ENCODE measurements at regions not wholly inside any gene's neighbourhood (a gene's known extent, or its start where the extent isn't known, plus 50 kb on each side); places are given as distances from the start of the nearest gene placed in this dataset.

GRCh38 chr14:62081012-62081612 lies 318.9 kb downstream of the SNAPC1 start:
- Mint-ChIP-seq H3K4me1 (ENCODE audit: low read depth in 2 of 2) (peaks cover 26 to 44% of the 10 kb centered on the region in 2 donors), H3K4me3 (no peak overlapping the region), H3K27ac (peak overlapping the region in 1 of 2 donors; percentile 20), H3K9me3 (peaks cover 4% of the 10 kb centered on the region), H3K27me3 (peaks cover 0 to 3% of the 10 kb centered on the region in 2 donors), H3K36me3 (peaks cover 5% of the 10 kb centered on the region)
- ATAC-seq (no peak), DNase-seq (ENCODE audit: low spot score) (no peak)

- Mint-ChIP-seq H3K9me3 (peaks cover 4% of the 10 kb centered on the region), H3K27me3 (peaks cover 4% of the 10 kb centered on the region in 2 donors), H3K36me3 (peaks cover 5% of the 10 kb centered on the region), H3K4me1 (ENCODE audit: low read depth in 2 of 2) (peaks cover 21 to 41% of the 10 kb centered on the region in 2 donors), H3K4me3 (no peak overlapping the region), H3K27ac (peak overlapping the region in 1 of 2 donors; percentile 20)
- ATAC-seq (no peak), DNase-seq (ENCODE audit: low spot score) (no peak)
Observed at GRCh38 chr14:62081951-62082350, 319.7 kb downstream of the SNAPC1 start.

GRCh38 chr14:62082779-62083178 lies 320.6 kb downstream of the SNAPC1 start:
- no peak overlapping the region for H3K4me3 Mint-ChIP-seq
- ATAC-seq = no peak
- no peak for DNase-seq (ENCODE audit: low spot score)
- H3K27ac Mint-ChIP-seq = no peak overlapping the region
- peaks cover 5% of the 10 kb centered on the region for H3K36me3 Mint-ChIP-seq
- peaks cover 12 to 34% of the 10 kb centered on the region in 2 donors for H3K4me1 Mint-ChIP-seq (ENCODE audit: low read depth in 2 of 2)
- H3K9me3 Mint-ChIP-seq = peaks cover 4% of the 10 kb centered on the region
- peaks cover 5 to 7% of the 10 kb centered on the region in 2 donors for H3K27me3 Mint-ChIP-seq

- ATAC-seq (no peak), DNase-seq (ENCODE audit: low spot score) (no peak)
- no peak overlapping the region for H3K4me3 Mint-ChIP-seq
- H3K9me3 Mint-ChIP-seq = peaks cover 4% of the 10 kb centered on the region
- peaks cover 5 to 7% of the 10 kb centered on the region in 2 donors for H3K27me3 Mint-ChIP-seq
- H3K27ac Mint-ChIP-seq = no peak overlapping the region
- H3K4me1 Mint-ChIP-seq (ENCODE audit: low read depth in 2 of 2) = peaks cover 0 to 21% of the 10 kb centered on the region in 2 donors
- peaks cover 5% of the 10 kb centered on the region for H3K36me3 Mint-ChIP-seq
Observed at GRCh38 chr14:62084020-62084419, 321.8 kb downstream of the SNAPC1 start.

GRCh38 chr14:62087191-62087590 lies 325.0 kb downstream of the SNAPC1 start:
- H3K27me3 Mint-ChIP-seq = peaks cover 2 to 8% of the 10 kb centered on the region in 2 donors
- peaks cover 11% of the 10 kb centered on the region for H3K36me3 Mint-ChIP-seq
- no peak overlapping the region for H3K4me3 Mint-ChIP-seq
- H3K4me1 Mint-ChIP-seq (ENCODE audit: low read depth in 2 of 2) = peaks cover 0 to 8% of the 10 kb centered on the region in 2 donors
- H3K27ac Mint-ChIP-seq = no peak overlapping the region
- DNase-seq (ENCODE audit: low spot score) (no peak), ATAC-seq (no peak)
- H3K9me3 Mint-ChIP-seq = peaks cover 4% of the 10 kb centered on the region

GRCh38 chr14:62093736-62094135 lies 331.5 kb downstream of the SNAPC1 start:
- Mint-ChIP-seq H3K4me1 (ENCODE audit: low read depth in 2 of 2) (peaks cover 13 to 25% of the 10 kb centered on the region in 2 donors), H3K4me3 (no peak overlapping the region), H3K27me3 (peaks cover 2 to 7% of the 10 kb centered on the region in 2 donors), H3K36me3 (peaks cover 9% of the 10 kb centered on the region), H3K9me3 (peaks cover 3% of the 10 kb centered on the region), H3K27ac (no peak overlapping the region)
- no peak for ATAC-seq
- DNase-seq (ENCODE audit: low spot score) = no peak

GRCh38 chr14:62097072-62097471 lies 334.9 kb downstream of the SNAPC1 start:
- ATAC-seq (no peak), DNase-seq (ENCODE audit: low spot score) (no peak)
- H3K9me3 Mint-ChIP-seq = peaks cover 9% of the 10 kb centered on the region
- H3K36me3 Mint-ChIP-seq = peaks cover 4% of the 10 kb centered on the region
- peaks cover 21 to 32% of the 10 kb centered on the region in 2 donors for H3K4me1 Mint-ChIP-seq (ENCODE audit: low read depth in 2 of 2)
- peaks cover 2 to 7% of the 10 kb centered on the region in 2 donors for H3K27me3 Mint-ChIP-seq
- H3K4me3 Mint-ChIP-seq = no peak overlapping the region
- H3K27ac Mint-ChIP-seq = peak overlapping the region; percentile 56 to 83

- Mint-ChIP-seq H3K4me3 (peak overlapping the region; percentile 77), H3K9me3 (peaks cover 9% of the 10 kb centered on the region), H3K4me1 (ENCODE audit: low read depth in 2 of 2) (peaks cover 21 to 25% of the 10 kb centered on the region in 2 donors), H3K27ac (peak overlapping the region; percentile 56 to 83), H3K27me3 (peaks cover 0 to under 1% of the 10 kb centered on the region in 2 donors), H3K36me3 (peaks cover 4% of the 10 kb centered on the region)
- ATAC-seq (peak; percentile 66 to 81), DNase-seq (ENCODE audit: low spot score) (no peak)
Observed at GRCh38 chr14:62097824-62098223, 335.6 kb downstream of the SNAPC1 start.

GRCh38 chr14:62098357-62098756 lies 336.1 kb downstream of the SNAPC1 start:
- peak; percentile 44 to 83 for ATAC-seq
- peak overlapping the region; percentile 56 to 83 for H3K27ac Mint-ChIP-seq
- peak overlapping the region; percentile 77 for H3K4me3 Mint-ChIP-seq
- no peak for DNase-seq (ENCODE audit: low spot score)
- H3K36me3 Mint-ChIP-seq = peaks cover 4% of the 10 kb centered on the region
- H3K4me1 Mint-ChIP-seq (ENCODE audit: low read depth in 2 of 2) = peaks cover 21 to 23% of the 10 kb centered on the region in 2 donors
- H3K9me3 Mint-ChIP-seq = peaks cover 9% of the 10 kb centered on the region
- no peaks in the 10 kb centered on the region for H3K27me3 Mint-ChIP-seq

- ATAC-seq = no peak
- Mint-ChIP-seq H3K4me1 (ENCODE audit: low read depth in 2 of 2) (peaks cover 21 to 23% of the 10 kb centered on the region in 2 donors), H3K4me3 (peak overlapping the region; percentile 77), H3K27me3 (peaks cover 0 to 2% of the 10 kb centered on the region in 2 donors), H3K9me3 (peaks cover 9% of the 10 kb centered on the region), H3K36me3 (peaks cover 4% of the 10 kb centered on the region), H3K27ac (peak overlapping the region; percentile 56 to 83)
- DNase-seq (ENCODE audit: low spot score) = no peak
Observed at GRCh38 chr14:62099091-62099490, 336.9 kb downstream of the SNAPC1 start.

- Mint-ChIP-seq H3K27ac (no peak overlapping the region), H3K4me3 (no peak overlapping the region), H3K27me3 (peaks cover 2 to 6% of the 10 kb centered on the region in 2 donors), H3K9me3 (peaks cover 9% of the 10 kb centered on the region), H3K4me1 (ENCODE audit: low read depth in 2 of 2) (peaks cover 20 to 21% of the 10 kb centered on the region in 2 donors), H3K36me3 (peaks cover 4% of the 10 kb centered on the region)
- no peak for DNase-seq (ENCODE audit: low spot score)
- no peak for ATAC-seq
Observed at GRCh38 chr14:62101189-62101588, 339.0 kb downstream of the SNAPC1 start.

- Mint-ChIP-seq H3K36me3 (peaks cover 4% of the 10 kb centered on the region), H3K4me1 (ENCODE audit: low read depth in 2 of 2) (peaks cover 20 to 21% of the 10 kb centered on the region in 2 donors), H3K9me3 (peaks cover 9% of the 10 kb centered on the region), H3K27ac (no peak overlapping the region), H3K27me3 (peaks cover 2 to 6% of the 10 kb centered on the region in 2 donors), H3K4me3 (no peak overlapping the region)
- no peak for DNase-seq (ENCODE audit: low spot score)
- ATAC-seq = no peak
Observed at GRCh38 chr14:62101673-62102348, 339.6 kb downstream of the SNAPC1 start.

GRCh38 chr14:62102349-62102725 lies 340.1 kb downstream of the SNAPC1 start:
- peaks cover 9% of the 10 kb centered on the region for H3K9me3 Mint-ChIP-seq
- DNase-seq (ENCODE audit: low spot score) = no peak
- H3K27me3 Mint-ChIP-seq = peaks cover 2 to 6% of the 10 kb centered on the region in 2 donors
- peaks cover 4% of the 10 kb centered on the region for H3K36me3 Mint-ChIP-seq
- peaks cover 20 to 21% of the 10 kb centered on the region in 2 donors for H3K4me1 Mint-ChIP-seq (ENCODE audit: low read depth in 2 of 2)
- no peak overlapping the region for H3K27ac Mint-ChIP-seq
- H3K4me3 Mint-ChIP-seq = no peak overlapping the region
- no peak for ATAC-seq

GRCh38 chr14:62103464-62103863 lies 341.2 kb downstream of the SNAPC1 start:
- no peak overlapping the region for H3K27ac Mint-ChIP-seq
- peaks cover 9% of the 10 kb centered on the region for H3K9me3 Mint-ChIP-seq
- peaks cover 2 to 6% of the 10 kb centered on the region in 2 donors for H3K27me3 Mint-ChIP-seq
- no peak overlapping the region for H3K4me3 Mint-ChIP-seq
- peaks cover 3% of the 10 kb centered on the region for H3K36me3 Mint-ChIP-seq
- peaks cover 10 to 11% of the 10 kb centered on the region in 2 donors for H3K4me1 Mint-ChIP-seq (ENCODE audit: low read depth in 2 of 2)
- no peak for ATAC-seq
- no peak for DNase-seq (ENCODE audit: low spot score)
